Lower leg skin (tissue), 3 donors: ENCODE measurements at regions not wholly inside any gene's neighbourhood (a gene's known extent, or its start where the extent isn't known, plus 50 kb on each side); places are given as distances from the start of the nearest gene placed in this dataset.

ENCODE experiments used
- CTCF ChIP-seq, 3 donors: fragments of 450-650 bp; IDR thresholded peaks; one replicate each; pipeline ENCODE4 v1.5.1; 2016; ENCODE audit warnings: antibody characterized with exemption in 3 of 3, mild to moderate bottlenecking in 3 of 3, moderate library complexity in 2 of 3
- POLR2A ChIP-seq, 2 donors: fragments of 450-650 bp; IDR thresholded peaks; one replicate each; pipeline ENCODE4 v1.6.1; 2016 to 2017; ENCODE audit warnings: antibody characterized with exemption in 2 of 2, mild to moderate bottlenecking in 1 of 2, moderate library complexity in 1 of 2

GRCh38 chr6:87791029-87791428 lies 89.0 kb upstream of the AKIRIN2 start:
- no peak for TF ChIP-seq POLR2A (IDR thresholded peaks at IDR 0.05)
- TF ChIP-seq CTCF (IDR thresholded peaks at IDR 0.05), result no peak
